GM12878 (cell line): ENCODE measurements at regions not wholly inside any gene's neighbourhood (a gene's known extent, or its start where the extent isn't known, plus 50 kb on each side); places are given as distances from the start of the nearest gene placed in this dataset.

Source experiments
- ATAC-seq: fragments of 200-7000 bp; cut with Tn5 transposase; 3 replicates; pipeline ENCODE4 v1.9.1; 2020; ENCODE audit warnings: mild to moderate bottlenecking, moderate library complexity
- BruUV-seq: library from RNA; stranded (reverse); fragments of 400-500 nt; replicated peaks from 2 replicates; lab custom pipeline; 2021; lab: Mats Ljungman, UMichigan
- CTCF ChIA-PET: fragments of 300-600 bp; sonication (Branson Sonifier 250); formaldehyde crosslinking; extraction: SDS; loops from one replicate; lab custom pipeline; 2021; ENCODE audit warnings: inconsistent platforms; lab: Yijun Ruan, JAX
- POLR2A ChIA-PET: fragments of 350-600 bp; formaldehyde crosslinking; extraction: SDS; loops from one replicate; lab custom pipeline; 2021; ENCODE audit warnings: inconsistent platforms; lab: Charles Lee
- RAD21 ChIA-PET: fragments of 300-600 bp; sonication (Branson Sonifier 250); formaldehyde crosslinking; loops from one replicate; lab custom pipeline; 2023; ENCODE audit warnings: antibody characterized with exemption; ENCODE audit not compliant: unreplicated experiment; lab: Charles Lee
- SMC1A ChIA-PET: fragments of 300-600 bp; sonication (Branson Sonifier 250); formaldehyde crosslinking; loops from one replicate; lab custom pipeline; 2023; ENCODE audit not compliant: unreplicated experiment, uncharacterized antibody; lab: Charles Lee
- DNase-seq: peaks from one replicate; pipeline ENCODE4 v3.0.0-alpha.2; 2011; ENCODE audit warnings: low read depth, low spot score
- FAIRE-seq: peaks from 3 replicates; lab custom pipeline; 2011; peaks lifted over from hg19 to GRCh38; lab: Jason Lieb, UNC
- H2AFZ ChIP-seq: 2 replicates; pipeline ENCODE4 v1.6.0; 2011; ENCODE audit warnings: low read depth, low read length, control low read depth; ENCODE audit not compliant: control insufficient read depth
- H3K27ac ChIP-seq: 2 replicates; pipeline ENCODE4 v1.5.1; 2011; ENCODE audit warnings: control low read depth; ENCODE audit not compliant: control insufficient read depth, insufficient read depth
- H3K27me3 ChIP-seq, 2 experiments: replicated peaks in 1 of 2; 2 replicates each; pipeline versions ENCODE4 v1.6.0 to v1.6.1; 2011; ENCODE audit warnings: low read length in 1 of 2; ENCODE audit not compliant: control insufficient read depth in 2 of 2, insufficient read depth in 2 of 2
- H3K36me3 ChIP-seq, 2 experiments: 2 replicates each; pipeline ENCODE4 v1.5.1; 2011; ENCODE audit warnings: low read length in 1 of 2; ENCODE audit not compliant: control insufficient read depth in 2 of 2, insufficient read depth in 2 of 2
- H3K4me1 ChIP-seq: 2 replicates; pipeline ENCODE4 v1.6.1; 2011; ENCODE audit warnings: mild to moderate bottlenecking, low read length, moderate library complexity, mixed read lengths; ENCODE audit not compliant: control insufficient read depth, insufficient read depth
- H3K4me2 ChIP-seq: 2 replicates; pipeline ENCODE4 v1.6.0; 2011; ENCODE audit warnings: control low read depth; ENCODE audit not compliant: control insufficient read depth, insufficient read depth
- H3K4me3 ChIP-seq: fragments of 200-600 bp; sonication (generic); 2 replicates; pipeline ENCODE4 v1.5.1; 2016
- H3K79me2 ChIP-seq: 2 replicates; pipeline ENCODE4 v1.6.0; 2011; ENCODE audit warnings: low read length; ENCODE audit not compliant: control insufficient read depth, insufficient read depth
- H3K9ac ChIP-seq: 2 replicates; pipeline ENCODE4 v1.8.0; 2011; ENCODE audit warnings: low read length, control low read depth, mixed read lengths; ENCODE audit not compliant: control insufficient read depth, insufficient read depth
- H3K9me3 ChIP-seq: replicated peaks from 3 replicates; pipeline ENCODE4 v1.5.1; 2011; ENCODE audit warnings: mild to moderate bottlenecking, low read length; ENCODE audit not compliant: control insufficient read depth, insufficient read depth
- H4K20me1 ChIP-seq: 2 replicates; pipeline ENCODE4 v1.6.0; 2011; ENCODE audit not compliant: control insufficient read depth, insufficient read depth
- BACH1 ChIP-seq: fragments of 450-650 bp; IDR thresholded peaks from 2 replicates; pipeline ENCODE4 v1.6.1; 2017; ENCODE audit warnings: mild to moderate bottlenecking, borderline replicate concordance
- DPF2 ChIP-seq: fragments of 450-650 bp; IDR thresholded peaks from 2 replicates; pipeline ENCODE4 v1.6.1; 2017; ENCODE audit warnings: mild to moderate bottlenecking
- E2F8 ChIP-seq: fragments of 450-650 bp; IDR thresholded peaks from 2 replicates; pipeline ENCODE4 v1.6.1; 2018; ENCODE audit warnings: mild to moderate bottlenecking, low read depth, moderate library complexity; ENCODE audit not compliant: partially characterized antibody
- ELK1 ChIP-seq: IDR thresholded peaks from 2 replicates; pipeline ENCODE4 v1.6.1; 2012; ENCODE audit warnings: low read depth, low read length, improper control_type of control experiment
- ESRRA ChIP-seq: IDR thresholded peaks from 2 replicates; pipeline ENCODE4 v1.6.1; 2012; ENCODE audit warnings: mild to moderate bottlenecking, low read length, improper control_type of control experiment
- EZH2 ChIP-seq: IDR thresholded peaks from 2 replicates; pipeline ENCODE4 v1.6.1; 2012; ENCODE audit warnings: low read depth, mild to moderate bottlenecking, control low read depth, inconsistent platforms, low read length, borderline replicate concordance; ENCODE audit not compliant: control insufficient read depth
- MXI1 ChIP-seq: fragments of 150-350 bp; IDR thresholded peaks from 2 replicates; pipeline ENCODE4 v1.6.1; 2011; ENCODE audit warnings: low read depth, mild to moderate bottlenecking, inconsistent platforms, low read length, improper control_type of control experiment
- NFIC ChIP-seq: IDR thresholded peaks from 2 replicates; pipeline ENCODE4 v1.6.1; 2012; ENCODE audit warnings: low read depth, mild to moderate bottlenecking, inconsistent platforms, low read length, moderate library complexity
- PAX5 ChIP-seq: IDR thresholded peaks from 2 replicates; pipeline ENCODE4 v1.6.1; 2011; ENCODE audit warnings: low read depth, low read length, borderline replicate concordance
- POLR2AphosphoS5 ChIP-seq: IDR thresholded peaks from 2 replicates; pipeline ENCODE4 v1.6.1; 2011; ENCODE audit warnings: mild to moderate bottlenecking, low read length, inconsistent platforms
- RB1 ChIP-seq: fragments of 450-650 bp; formaldehyde crosslinking; IDR thresholded peaks from 2 replicates; pipeline ENCODE4 v1.6.1; 2017; ENCODE audit warnings: mild to moderate bottlenecking, borderline replicate concordance
- RELA ChIP-seq: fragments of 450-650 bp; IDR thresholded peaks from 2 replicates; pipeline ENCODE4 v1.8.0; 2014; ENCODE audit warnings: borderline replicate concordance; ENCODE audit not compliant: partially characterized antibody
- SREBF1 ChIP-seq: IDR thresholded peaks from 2 replicates; pipeline ENCODE4 v1.6.1; 2012; ENCODE audit warnings: mild to moderate bottlenecking, low read length
- SUZ12 ChIP-seq: fragments of 200-600 bp; sonication (generic); IDR thresholded peaks from one replicate; pipeline ENCODE4 v1.6.1; 2018; ENCODE audit warnings: antibody characterized with exemption, mild to moderate bottlenecking; ENCODE audit not compliant: unreplicated experiment
- TCF3 ChIP-seq: IDR thresholded peaks from 2 replicates; pipeline ENCODE4 v1.6.1; 2012; ENCODE audit warnings: low read depth, mild to moderate bottlenecking, low read length, borderline replicate concordance; ENCODE audit not compliant: insufficient read depth
- ZNF217 ChIP-seq: fragments of 450-650 bp; IDR thresholded peaks from 2 replicates; pipeline ENCODE4 v1.6.1; 2017; ENCODE audit warnings: antibody characterized with exemption, mild to moderate bottlenecking
- WGBS: methylation state at CpG from one replicate; pipeline ENCODE4 v1.1.6; 2016; ENCODE audit warnings: low lambda C conversion rate; ENCODE audit not compliant: insufficient replicate concordance, insufficient coverage; ENCODE audit errors: missing lambda C conversion rate; 5-methylcytosine and 5-hydroxymethylcytosine counted together
- in situ Hi-C: fragments of 300-500 bp; cut with MboI; formaldehyde crosslinking; loops from 9 replicates; pipeline ENCODE4 v1.14.3; 2018; ENCODE audit warnings: mixed read lengths
- intact Hi-C: fragments of 100-400 bp; cut with micrococcal nuclease; formaldehyde crosslinking; loops from one replicate; pipeline ENCODE4 v1.14.2; 2022; ENCODE audit not compliant: unreplicated experiment
- TF ChIP-seq, protein P1 (sequence below): fragments of 450-650 bp; IDR thresholded peaks from 2 replicates; pipeline ENCODE4 v1.6.1; 2017; ENCODE audit warnings: mild to moderate bottlenecking, moderate library complexity

GRCh38 chr11:29641201-29641600 lies 375.6 kb downstream of the KCNA4 start (continued):
- TF ChIP-seq ESRRA = no peak
- TF ChIP-seq, protein P1, sequence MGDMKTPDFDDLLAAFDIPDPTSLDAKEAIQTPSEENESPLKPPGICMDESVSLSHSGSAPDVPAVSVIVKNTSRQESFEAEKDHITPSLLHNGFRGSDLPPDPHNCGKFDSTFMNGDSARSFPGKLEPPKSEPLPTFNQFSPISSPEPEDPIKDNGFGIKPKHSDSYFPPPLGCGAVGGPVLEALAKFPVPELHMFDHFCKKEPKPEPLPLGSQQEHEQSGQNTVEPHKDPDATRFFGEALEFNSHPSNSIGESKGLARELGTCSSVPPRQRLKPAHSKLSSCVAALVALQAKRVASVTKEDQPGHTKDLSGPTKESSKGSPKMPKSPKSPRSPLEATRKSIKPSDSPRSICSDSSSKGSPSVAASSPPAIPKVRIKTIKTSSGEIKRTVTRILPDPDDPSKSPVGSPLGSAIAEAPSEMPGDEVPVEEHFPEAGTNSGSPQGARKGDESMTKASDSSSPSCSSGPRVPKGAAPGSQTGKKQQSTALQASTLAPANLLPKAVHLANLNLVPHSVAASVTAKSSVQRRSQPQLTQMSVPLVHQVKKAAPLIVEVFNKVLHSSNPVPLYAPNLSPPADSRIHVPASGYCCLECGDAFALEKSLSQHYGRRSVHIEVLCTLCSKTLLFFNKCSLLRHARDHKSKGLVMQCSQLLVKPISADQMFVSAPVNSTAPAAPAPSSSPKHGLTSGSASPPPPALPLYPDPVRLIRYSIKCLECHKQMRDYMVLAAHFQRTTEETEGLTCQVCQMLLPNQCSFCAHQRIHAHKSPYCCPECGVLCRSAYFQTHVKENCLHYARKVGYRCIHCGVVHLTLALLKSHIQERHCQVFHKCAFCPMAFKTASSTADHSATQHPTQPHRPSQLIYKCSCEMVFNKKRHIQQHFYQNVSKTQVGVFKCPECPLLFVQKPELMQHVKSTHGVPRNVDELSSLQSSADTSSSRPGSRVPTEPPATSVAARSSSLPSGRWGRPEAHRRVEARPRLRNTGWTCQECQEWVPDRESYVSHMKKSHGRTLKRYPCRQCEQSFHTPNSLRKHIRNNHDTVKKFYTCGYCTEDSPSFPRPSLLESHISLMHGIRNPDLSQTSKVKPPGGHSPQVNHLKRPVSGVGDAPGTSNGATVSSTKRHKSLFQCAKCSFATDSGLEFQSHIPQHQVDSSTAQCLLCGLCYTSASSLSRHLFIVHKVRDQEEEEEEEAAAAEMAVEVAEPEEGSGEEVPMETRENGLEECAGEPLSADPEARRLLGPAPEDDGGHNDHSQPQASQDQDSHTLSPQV = no peak
- no peak for TF ChIP-seq RB1
- no peak for TF ChIP-seq RELA
- TF ChIP-seq POLR2AphosphoS5 = no peak
- no peak for TF ChIP-seq ELK1

GRCh38 chr11:29634744-29635143 lies 382.1 kb downstream of the KCNA4 start:
- no peaks in the 10 kb centered on the region for H3K27me3 ChIP-seq
- FAIRE-seq = no peak
- POLR2A ChIA-PET = no interaction called here
- TF ChIP-seq MXI1 = no peak
- no peak for TF ChIP-seq SUZ12
- TF ChIP-seq TCF3 = no peak
- TF ChIP-seq EZH2 = no peak
- no peak for TF ChIP-seq ZNF217
- TF ChIP-seq PAX5 = no peak
- no peak for TF ChIP-seq E2F8
- no peak for TF ChIP-seq NFIC
- no peak for TF ChIP-seq SREBF1
- TF ChIP-seq DPF2 = no peak
- no peak for TF ChIP-seq BACH1

More at GRCh38 chr11:29634744-29635143, 382.1 kb downstream of the KCNA4 start:
- SMC1A ChIA-PET = no interaction called here
- intact Hi-C loops (no loop called here), in situ Hi-C loops (no loop called here)
- no peaks in the 10 kb centered on the region for H3K36me3 ChIP-seq
- no TSS peak for BruUV-seq
- DNase-seq (no peak), ATAC-seq (no peak)
- no peak overlapping the region for H3K27ac ChIP-seq
- H4K20me1 ChIP-seq = no peaks in the 10 kb centered on the region
- no peak overlapping the region for H3K9ac ChIP-seq
- CTCF ChIA-PET = no interaction called here
- 13% methylated on average over 3 of the region's 3 CpGs for WGBS
- no peak overlapping the region for H2AFZ ChIP-seq
- H3K79me2 ChIP-seq = no peaks in the 10 kb centered on the region
- no peaks in the 10 kb centered on the region for H3K9me3 ChIP-seq
- RAD21 ChIA-PET = no interaction called here
- no peak overlapping the region for H3K4me3 ChIP-seq
- H3K4me1 ChIP-seq = no peaks in the 10 kb centered on the region
- no peak overlapping the region for H3K4me2 ChIP-seq
